Activated naive CD4-positive, alpha-beta T cell treated with Interleukin-2 at 50 U/mL for 16 hours (primary cell): ENCODE measurements at regions not wholly inside any gene's neighbourhood (a gene's known extent, or its start where the extent isn't known, plus 50 kb on each side); places are given as distances from the start of the nearest gene placed in this dataset.

Source experiments
- DNase-seq: peaks from one replicate; pipeline ENCODE4 v3.0.0-alpha.2; 2020

DNA sequence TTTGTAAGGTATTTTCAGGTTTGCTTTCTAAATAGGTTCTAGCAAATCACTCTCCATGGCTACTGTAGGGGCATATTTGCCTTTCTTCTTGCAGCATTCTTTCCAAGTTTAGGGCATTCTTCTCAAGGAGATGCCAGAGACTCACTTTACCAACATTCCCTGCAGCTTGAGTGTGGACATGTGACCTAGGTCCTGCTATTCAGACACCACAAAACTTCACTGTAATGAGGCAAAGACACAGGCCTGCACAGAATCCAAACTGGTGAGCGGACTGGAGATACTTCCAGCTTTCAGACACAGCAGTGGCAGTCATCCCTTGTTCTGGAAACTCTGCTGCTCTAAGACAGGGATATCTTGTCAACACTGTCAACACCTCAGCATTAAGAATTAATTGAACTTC is 146.4 kb upstream of the PFN2 start:
- DNase-seq: no peak

DNA sequence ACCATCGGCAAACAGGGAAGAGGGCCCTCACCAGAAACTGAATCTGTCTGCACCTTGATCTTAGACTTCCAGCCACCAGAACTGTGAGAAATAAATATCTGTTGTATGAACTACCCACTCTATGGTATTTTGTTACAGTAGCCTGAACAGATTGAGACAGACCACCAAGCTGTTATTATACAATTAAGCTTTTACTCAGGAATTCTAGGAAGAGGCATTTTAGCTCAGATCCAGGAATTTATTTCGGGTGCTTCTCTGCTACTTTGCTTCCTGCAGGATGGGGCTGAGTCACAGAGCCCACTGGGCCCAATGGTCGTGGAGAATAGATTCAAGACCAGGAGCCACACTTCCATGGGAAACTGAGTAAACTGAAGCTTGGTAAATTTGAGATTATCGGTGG is 145.5 kb upstream of the PFN2 start:
- no peak for DNase-seq

DNA sequence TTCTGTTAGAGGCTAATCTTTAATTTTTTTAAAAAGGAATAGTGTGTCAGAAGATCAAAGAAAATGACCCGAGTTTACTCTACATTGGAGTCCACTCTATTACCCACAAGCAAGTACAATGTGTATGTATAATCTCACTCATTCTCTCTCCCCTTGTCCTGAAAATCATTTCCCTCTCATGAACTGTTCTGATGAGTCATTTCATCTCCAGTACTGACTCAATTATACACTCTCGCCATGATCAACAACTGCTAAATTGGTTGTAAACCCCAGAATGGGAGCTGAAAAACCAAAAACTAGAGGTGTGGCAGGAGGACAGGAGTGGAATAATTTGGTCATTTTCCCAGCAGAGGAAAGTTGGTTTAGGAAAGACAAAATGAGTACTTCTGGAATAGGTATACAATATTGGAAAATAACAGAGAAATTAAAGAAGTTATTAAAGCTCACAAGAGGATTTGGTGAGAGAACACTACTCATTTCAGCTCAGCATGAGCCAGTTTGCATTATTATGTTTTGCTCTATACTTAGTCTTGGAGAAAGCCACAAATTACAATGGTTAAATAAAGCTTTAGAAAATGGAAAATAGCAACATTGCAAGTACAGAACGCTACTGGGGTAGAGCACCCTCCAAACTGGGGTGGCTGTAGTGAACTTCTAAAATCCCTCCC is 144.3 kb upstream of the PFN2 start:
- no peak for DNase-seq

DNA sequence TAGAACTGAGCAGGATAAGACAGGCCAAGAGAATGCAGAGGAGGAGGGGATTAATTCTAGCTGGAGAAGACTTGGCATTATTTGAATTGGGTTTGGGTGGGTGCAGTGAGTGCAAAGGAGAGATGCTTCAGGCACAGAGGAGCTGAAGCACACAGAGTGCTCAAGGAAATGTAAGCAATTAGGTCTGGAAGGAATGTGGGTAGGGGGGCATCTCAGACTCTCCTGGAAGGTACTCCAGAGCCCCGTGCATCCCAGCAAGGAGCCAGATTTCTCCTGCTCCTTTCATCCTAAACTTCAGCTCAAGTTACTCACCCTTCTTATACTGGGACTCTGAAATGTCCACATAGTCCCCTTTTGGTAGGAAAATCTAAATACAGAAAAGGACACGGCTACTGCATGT is 143.6 kb upstream of the PFN2 start:
- no peak for DNase-seq

DNA sequence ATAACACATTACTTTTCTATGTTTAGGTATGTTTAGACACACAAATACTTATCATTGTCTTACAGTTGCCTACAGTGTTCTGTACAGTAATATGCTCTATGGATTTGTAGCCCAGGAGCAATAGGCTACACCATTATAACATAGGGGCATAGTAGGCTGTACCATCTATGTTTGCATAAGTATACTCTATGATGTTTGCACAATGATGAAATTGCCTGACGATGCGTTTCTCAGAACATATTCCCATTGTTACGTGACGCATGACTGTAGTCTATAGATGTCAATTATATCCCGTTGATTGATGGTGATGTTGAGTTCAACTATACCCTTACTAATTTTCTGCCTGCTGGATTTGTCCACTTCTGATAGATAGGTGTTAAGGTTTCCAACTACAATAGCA is 139.4 kb upstream of the PFN2 start:
- no peak for DNase-seq

DNA sequence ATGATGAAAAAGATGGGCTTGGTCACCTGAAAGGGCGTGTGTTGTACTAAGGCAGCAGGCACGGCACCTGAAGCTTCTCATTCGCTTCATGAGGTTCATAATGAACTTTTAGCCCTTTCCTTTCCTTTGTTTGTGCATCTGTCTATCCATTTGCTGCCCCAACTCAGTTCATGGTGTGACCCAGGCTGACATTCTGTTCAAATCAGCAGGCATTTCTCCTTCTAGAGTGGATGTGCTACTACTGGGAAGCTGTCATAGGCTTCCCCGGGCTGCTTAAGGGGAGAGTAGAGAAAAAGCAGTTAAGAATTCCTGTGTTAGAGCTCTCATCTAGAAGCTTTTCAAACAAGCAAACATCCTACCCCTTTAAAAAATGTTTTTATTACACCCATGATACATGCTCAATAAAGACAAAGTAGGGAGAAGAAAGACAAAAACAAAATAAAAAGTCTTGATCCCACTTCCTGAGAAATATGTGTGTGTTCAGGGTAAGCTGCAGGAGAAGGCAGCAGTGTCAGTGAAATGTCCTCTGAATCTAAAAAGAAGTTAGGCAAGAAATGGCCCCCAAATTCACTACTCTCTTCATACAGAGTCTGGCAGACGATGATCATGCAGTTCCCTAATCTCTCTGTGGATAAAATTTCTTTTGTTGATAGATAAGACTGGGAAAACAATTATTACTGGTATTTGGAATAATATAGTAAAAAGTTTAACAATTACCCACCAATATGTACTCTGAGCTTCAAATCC is 136.9 kb upstream of the PFN2 start:
- DNase-seq: no peak

DNA sequence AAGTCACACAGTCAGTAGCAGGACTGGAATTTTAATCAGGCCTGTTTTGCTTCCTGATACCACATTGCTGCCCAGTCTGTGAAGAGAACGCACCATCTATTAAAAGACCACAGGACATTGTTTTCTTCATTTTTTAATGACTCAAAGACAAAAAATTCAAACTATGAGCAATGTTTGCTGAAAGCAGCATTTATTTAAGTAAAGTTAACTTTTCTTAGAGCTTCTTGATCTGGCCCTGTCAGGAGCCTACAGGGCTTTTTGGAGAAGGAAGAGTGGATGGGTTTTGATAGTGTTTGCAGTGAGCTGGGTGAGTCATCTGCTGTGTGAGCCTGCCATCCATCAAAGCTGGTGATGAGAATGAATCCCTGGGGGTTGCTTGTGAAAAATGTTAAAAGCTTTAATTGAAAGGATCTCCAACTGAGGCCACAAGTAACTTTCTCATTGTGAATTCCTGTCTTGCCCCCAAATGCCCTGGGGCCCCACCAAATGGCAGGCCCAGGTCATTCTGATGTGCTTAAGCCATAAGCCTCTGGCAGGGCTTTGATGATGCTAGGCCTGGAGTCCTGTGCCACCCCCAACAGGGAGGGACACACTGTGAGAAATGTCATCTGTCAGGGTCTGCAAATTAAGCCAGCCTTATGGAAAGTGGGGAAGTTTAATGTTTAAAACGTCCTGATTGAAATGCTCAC is 136.2 kb upstream of the PFN2 start:
- DNase-seq: no peak

DNA sequence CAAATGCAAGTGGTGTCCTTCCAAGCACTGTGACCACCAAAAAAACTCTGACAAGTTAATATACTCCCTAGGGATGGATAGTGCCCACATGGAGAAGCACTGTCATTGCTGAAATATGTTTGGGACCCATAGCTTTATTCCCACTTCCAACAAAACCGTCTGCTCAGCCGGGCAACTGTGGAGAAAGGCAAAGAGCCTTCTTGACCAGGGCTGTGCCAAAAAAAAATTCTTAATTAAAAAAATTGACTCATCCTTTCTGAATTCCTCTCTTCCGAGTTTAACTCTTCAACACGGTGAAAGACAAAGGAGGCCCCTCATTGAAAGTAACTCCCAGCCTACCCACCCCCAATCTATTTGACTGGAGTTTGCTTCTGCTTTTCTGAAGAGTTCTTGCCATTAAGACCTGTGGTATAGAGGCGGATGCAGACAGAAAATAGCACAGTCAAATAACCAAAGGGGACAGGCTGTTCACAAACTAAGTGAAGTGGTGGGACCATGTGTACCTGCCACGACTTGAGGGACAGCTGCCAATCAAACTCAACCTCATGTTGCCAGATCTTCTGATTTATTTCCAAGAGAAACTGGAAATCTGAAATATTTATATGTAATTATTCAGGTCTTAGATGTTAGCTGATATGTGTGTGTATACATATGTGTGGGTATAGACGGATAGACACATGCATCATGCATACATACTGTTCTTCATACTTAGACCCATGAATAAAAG is 135.4 kb upstream of the PFN2 start:
- no peak for DNase-seq

DNA sequence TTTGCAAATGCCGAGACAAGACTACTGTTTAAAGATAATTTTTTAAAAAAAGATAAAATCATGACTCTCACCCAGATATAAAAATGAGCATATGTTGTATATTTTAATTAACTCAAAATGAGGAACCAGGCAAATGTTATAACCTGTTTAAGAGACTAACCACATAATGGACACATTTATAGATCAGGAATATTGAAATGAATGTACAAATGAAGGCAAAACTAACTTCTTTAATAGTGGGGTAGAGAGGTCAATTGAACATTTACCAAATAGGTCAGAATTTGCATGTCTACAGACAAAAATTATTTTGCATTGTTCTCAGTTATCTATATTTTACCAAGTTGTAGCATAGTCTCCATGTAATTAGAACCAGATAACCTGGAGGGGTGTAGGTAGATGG is 134.3 kb upstream of the PFN2 start:
- no peak for DNase-seq

DNA sequence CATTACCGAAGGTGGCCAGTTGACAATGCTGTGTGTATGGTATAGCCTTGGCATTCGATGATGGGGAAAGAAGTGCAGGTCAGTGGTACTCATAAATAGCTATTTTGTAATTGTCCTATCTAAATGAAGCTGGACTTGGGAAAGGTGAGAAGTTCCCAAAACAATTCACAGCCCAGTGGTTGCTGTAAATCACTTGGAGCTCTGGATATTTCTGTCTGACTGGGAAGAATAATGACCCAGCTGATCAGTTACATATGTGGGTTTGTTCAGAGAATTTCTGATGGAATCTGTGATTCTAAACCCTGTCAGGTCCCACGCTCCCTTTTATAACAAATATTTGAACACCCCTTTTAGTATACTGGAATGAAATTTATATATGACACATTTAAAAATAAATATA is 133.9 kb upstream of the PFN2 start:
- no peak for DNase-seq

DNA sequence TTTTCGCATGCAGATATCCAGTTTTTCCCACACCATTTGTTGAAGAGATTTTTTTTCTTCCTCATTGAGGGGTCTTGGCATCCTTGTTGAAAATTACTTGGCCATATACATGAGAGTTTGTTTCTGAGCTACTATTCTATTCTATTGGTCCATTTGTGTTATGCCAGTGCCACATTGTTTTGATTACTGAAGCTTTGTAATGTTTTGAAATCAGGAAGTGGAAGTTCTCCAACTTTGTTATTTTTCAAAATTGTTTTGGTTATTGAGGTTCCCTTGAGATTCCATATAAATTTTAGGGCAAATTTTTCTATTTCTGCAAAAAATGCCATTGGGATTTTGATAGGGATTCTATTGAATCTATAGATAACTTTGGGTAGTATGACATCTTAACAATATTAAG is 130.3 kb upstream of the PFN2 start:
- DNase-seq: no peak

DNA sequence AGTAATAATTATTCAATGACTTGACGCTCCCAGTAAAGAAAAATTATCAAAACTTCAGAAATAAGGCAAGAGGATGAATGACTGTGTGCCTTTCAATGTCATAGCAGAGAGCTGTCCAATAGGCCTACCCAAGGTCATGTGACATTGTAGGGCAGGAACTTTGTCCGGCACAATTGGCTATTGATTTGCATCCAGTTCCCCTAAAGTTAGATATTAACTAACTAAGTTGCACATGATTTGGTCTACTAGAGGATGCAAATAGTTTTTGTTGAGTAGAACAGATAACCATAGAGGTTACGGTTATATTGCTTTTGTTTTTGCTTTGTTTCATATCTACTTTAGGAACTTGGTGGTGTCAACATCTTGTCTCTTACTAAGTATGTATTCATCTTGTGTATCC is 127.9 kb upstream of the PFN2 start:
- no peak for DNase-seq

DNA sequence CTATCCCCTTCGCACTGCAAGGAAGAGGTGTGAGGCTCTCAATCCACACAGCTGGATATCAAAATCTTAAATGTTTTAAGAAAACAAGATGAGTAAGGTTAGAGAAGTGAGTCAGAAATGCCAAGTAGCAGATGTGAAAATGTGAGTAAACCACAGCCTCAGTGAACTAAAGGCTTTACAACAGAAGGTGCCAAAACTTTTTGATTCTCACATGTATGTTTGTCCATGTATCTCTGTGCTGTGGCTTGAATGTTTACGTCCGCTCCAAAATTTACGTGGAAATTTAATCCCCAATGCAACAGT is 126.8 kb upstream of the PFN2 start:
- no peak for DNase-seq

DNA sequence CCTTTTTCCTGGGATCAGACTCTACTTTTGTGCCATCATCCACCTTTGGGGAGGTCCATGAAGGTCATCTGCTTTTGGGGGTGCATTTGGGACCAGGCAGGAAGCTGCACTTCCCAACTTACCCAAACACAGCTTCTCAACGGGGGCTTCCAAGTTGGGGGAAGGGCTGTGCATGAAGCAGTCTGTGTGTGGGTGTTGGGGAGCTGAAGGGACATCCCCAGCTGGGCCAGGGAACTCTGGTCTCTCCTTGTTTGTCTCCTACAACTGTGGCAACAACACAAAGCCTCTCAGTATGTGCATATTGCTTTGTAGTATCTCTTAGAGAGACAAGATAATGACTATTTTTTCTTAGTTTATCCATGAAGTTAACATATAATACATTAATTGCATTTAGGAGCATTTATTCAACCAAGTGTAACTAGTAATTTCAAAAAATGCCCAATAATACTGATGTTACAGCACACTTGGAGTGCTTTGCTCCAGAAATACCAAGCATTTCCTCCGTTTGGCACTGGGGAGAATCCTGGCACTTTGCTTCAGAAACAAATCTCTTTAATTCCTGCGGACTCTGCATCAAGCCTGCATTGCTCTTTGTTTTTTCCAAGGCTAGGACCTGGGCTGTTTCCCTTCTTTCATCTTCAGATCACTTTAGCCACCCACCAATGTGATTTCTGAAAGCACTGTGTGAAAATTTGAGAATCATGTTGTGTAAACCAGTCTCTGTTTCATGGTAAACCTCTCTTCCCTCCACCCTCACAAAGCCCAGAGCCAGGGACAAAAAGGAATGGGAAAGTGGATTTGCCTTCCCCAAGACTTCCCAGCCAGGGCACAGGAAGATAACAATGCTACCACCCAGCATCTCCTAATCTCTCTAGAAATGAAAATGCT is 126.2 kb upstream of the PFN2 start:
- DNase-seq: no peak

DNA sequence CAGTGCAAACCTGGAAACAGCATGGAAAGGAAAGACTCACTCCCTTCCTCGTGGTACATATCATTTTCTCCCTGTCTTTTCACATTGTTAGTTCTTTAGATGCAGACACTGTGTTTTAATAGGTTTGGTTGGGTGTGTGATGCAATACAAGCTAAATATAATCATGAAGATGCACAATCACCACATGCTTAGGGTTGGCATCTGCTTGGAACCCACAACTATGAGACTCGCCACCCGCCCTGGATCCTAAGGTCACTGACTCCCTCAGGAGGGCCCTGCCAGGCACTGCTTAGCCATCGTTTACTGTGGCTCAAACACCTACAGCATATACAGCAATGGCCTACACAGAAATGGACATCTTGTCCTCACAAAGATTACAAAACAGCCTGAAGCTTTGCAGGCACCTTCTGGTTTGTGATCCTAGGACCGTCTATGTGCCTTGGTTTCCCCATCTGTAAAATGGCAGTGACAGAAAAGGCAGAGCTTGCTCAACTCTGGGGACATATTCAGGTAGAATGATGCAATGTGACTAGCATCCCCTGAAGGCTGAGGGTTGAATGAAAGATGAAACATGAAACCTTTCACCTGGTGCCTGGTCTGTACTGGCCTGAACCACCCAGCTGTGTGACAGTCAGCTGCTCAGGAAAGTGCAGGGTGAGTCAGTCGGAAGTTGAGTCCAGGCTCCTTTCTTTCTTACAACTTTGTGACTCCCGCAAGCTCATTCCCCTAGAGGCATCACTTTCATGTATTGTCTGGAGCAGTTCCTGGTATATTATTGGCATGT is 123.6 kb upstream of the PFN2 start:
- no peak for DNase-seq

DNA sequence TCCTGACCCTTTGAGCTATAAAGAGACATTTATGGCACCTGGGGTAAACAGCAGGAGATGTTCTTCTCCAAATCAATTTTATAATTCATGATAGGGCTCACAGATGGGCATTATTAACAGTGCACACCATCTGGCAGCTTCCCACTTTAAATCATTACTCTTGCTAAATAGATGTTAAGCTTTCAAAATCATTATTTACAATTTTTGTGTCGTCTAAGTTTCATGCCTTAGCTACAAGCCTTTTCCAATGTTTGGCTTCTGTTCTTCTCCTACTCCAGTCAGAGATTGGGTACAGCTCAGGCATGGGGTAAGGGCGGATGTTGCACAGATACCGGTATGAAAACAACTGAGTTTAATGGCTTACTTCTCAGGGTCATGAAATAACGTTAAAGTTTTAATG is 120.9 kb upstream of the PFN2 start:
- no peak for DNase-seq

DNA sequence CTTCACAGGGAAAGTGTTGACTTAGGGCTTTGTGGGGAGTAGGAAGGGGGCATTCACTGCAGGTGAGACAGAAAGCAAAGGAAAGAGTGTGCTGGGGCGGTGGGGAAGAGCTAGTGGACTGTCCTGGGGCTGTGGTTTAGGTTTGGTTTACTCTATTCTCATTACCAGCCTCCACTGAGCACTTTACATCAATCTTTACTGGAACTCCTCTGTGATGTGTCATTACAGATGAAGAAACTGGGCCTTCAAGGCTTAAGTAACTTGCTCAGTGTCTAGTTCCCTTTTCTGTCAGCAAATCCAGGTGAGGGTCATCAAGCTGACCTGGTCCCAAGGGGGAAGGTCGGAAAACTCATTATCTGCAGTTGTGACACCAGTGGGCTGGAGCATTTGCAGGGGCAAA is 120.2 kb upstream of the PFN2 start:
- DNase-seq: no peak

DNA sequence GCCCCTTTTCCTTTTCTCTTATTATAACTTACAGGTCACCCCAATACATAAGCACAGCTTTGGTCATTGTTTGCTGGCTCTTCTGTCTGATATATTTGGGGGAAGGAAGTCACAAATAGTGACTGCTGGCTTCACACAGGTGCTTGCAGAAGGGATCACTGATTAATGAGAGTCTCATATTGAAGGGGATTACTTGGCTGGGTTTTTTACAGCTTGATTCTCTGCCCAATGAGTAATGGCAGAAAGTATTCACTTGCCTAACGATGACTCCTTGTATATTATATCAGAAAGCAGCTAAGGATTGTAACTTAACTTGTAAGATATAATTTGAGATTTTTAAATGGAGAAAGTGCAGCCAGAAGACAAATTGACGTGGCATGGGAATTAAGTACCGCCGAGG is 119.3 kb upstream of the PFN2 start:
- no peak for DNase-seq

DNA sequence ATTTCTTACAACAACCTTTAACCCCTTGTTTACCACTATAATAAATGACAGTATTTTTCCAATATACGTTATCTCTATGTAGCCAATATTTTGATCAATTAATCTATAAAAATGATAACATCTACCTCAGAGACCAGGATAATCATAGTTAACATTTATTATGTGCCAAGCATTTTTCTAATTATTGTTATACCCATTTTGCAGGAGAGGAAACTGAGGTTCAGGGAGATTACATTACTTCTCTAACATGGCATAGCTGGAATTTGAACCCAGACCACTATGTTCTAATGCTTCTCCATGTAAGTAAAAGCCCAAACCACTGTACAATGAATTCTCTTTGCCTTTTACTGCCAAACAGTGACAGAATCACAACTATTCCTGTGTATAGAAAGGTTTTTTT is 113.4 kb upstream of the PFN2 start:
- no peak for DNase-seq

DNA sequence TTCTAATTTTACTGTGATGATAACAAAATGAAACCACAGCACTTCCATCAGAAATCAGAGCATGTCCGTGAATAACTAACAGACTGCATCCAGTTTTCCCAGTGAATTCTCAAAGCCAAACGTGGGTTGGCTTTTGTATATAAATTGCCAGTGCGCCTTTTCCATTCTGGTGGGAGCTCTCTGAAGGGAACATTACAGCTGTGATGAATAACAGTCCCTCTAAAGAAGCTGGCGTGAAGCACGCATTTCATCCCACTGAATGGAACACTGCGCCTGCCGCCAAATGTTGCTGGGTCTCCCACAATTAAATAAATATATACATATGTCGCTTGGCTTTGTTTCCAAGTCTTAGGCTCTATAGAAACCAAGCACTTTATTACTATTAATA is 113.0 kb upstream of the PFN2 start:
- DNase-seq: no peak

DNA sequence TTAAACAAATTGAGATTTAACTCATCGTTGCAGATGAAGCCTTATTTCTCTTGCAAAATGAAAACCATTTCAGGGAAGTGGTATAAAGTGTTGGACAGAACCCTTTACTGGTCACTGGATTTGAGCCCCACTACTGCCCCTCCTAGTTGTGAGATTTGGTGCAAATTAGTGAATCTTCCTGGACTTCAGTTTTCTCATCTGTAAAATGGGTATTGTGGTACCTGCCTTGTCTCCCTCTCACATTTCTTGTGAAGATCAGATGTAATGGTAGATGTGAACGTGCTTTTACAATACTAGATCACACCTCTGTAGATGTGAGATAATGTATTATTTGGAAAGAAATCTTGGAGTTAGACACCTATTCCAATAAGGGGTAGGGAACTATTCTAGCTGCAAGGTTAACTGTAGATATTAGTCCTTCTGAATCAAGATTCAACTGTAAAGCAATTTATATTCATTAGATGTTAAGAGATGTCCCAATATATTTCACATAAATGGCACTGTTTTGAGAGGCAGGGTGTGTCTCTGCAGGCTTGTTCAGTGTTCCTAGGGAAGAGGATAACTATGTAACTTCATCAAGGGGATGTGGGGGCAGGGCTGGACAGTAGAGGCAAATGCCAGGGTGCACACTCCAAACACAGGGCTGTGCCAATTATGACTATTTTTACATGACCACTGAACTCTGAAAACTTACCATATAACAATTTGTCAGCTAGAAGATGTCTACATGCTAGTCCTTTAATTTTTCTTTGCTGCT is 112.4 kb upstream of the PFN2 start:
- DNase-seq: no peak
